ENCODE measurements at regions not wholly inside any gene's neighbourhood (a gene's known extent, or its start where the extent isn't known, plus 50 kb on each side); places are given as distances from the start of the nearest gene placed in this dataset.
A peak's percentile ranks its signal among the peaks of the same experiment; 100 is the strongest.
"Not testable (repeated sequence)": the region's sequence is repeated elsewhere in the genome, so short reads cannot be mapped to it uniquely, and the experiment has no call there.

DNA sequence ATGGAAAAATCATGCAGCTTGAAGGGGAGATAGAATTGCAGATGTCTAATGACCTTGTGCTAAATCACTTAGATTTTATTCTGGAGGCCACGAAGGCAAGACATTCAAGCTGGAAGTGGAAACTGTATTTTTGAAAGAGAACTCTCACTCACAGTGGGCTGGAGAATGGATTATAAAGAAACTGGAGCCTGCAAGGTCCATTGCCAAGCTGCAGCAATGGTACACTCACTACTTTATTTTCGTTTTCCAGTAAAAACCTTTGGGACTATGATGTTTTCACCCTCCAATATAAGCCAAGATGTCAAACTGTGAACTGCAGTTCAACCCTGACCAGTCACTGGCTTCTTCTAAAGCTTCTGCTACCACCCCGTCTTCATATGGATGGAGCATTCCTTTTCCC is 62.0 kb downstream of the SKIDA1 start:
- DNase-seq (ENCODE audit: low read depth): no peak

DNA sequence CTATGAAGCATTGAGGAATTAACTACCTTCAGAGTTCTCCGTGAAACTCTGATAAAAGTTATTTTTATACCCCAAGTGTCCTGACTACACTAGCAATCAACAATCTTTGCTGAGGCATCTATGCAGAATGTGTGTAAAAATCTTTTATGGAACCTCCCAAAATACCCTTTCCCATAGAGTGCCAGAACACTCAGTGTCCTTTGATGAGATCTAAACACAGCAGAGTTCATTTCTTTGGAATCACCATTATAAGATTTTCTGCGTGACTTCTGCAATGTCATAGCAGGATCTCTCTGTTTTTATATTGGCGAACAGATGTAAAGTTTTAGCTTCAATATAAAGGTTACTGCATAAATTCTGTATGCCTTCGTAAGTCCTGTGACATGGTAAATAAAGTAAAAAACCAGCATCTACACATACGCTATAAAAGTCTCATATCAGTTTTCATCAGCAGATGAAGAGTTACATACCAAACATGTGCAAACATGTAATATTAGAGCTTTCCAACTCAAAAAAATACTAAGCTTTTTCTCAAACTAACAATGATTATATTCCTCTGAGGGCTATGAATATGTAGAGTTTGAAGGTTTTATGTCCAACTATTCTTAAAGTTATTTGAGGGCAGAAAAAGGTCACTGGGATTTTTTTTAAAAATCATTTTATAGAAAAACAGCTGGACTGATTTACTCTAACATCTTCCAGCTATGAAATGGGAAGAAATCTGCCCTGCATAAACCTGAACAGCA is 67.2 kb downstream of the SKIDA1 start:
- no peak for DNase-seq (ENCODE audit: low read depth)

DNA sequence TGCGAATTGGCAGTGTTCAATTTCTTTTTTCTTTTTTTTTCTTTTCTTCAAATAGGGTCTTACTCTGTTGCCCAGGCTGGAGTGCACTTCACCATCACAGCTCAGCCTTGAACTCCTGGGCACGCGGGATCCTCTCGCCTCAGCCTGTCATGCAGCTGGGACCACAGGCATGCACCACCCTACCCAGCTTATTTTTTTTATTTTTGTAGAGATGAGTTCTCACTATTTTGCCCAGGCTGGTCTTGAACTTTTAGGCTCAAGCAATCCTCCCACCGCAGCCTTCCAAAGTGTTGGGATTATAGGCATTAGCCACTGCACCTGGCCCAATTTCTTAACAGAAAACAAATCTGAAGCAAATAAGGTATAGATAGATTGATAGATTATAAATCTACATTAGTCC is 69.3 kb downstream of the SKIDA1 start:
- DNase-seq (ENCODE audit: low read depth): no peak

DNA sequence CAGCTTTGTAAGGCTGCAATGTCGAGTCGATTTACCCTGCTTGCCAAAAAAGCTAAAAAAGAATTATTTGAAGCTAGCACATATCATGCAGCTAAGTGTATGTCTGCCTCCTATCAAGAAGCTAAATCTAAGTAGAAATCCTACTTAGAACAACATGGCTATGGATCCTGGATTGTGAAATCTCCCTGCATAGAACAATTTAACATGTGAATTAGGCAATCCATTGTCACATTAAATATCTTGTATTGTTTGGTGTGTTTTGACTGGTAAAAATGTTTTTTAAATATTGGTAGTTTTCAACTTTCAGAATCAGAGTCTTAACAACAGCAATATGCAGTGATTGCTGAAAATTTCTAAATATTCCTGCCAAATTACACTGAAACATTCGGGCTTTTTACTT is 73.3 kb downstream of the SKIDA1 start:
- no peak for DNase-seq (ENCODE audit: low read depth)

DNA sequence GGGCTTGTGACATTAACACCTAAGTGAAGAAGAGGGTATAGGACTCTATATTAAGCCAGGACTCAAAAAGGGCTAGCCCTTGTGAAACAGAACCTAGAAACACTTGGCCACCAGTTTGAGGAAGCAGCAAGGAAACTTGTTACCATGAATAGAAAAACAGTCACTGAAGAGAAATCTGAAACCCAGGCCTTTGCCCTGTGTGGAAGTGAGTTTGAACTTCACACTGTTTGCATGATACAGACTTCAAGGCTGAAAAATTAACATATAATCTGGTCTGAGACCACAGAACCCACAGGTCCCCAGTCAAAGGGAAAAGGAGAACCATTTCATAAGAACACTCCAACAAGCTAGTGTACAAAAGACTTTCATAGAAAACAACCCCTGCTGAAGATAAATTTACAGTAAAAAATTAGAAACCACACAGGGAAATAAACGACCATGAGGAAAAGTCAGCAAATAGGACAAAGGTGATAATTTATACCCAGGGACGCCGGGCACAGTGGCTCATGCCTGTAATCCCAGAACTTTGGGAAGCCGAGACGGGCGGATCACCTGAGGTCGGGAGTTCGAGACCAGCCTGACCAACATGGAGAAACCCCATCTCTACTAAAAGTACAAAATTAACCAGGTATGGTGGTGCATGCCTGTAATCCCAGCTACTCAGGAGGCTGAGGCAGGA is 76.1 kb downstream of the SKIDA1 start:
- DNase-seq (ENCODE audit: low read depth): no peak

DNA sequence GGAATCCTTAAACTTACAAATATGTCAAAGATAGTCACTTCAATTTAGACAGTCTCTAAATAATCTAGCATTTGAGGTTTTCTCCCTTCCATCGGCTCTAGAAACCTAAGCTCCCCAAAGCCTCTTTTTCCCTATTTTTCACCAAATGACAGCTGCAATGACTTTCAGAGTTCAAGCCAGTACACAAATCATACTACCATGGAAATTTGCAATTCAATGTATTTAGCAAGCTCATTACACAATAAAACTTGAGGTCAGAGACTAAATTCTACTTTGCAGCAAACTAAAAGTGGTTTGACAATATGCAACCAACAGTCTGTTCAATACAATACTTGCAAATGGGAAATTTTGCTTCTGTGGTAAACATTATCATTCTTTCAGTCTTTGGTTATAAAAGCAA is 80.3 kb downstream of the SKIDA1 start:
- DNase-seq (ENCODE audit: low read depth): no peak

DNA sequence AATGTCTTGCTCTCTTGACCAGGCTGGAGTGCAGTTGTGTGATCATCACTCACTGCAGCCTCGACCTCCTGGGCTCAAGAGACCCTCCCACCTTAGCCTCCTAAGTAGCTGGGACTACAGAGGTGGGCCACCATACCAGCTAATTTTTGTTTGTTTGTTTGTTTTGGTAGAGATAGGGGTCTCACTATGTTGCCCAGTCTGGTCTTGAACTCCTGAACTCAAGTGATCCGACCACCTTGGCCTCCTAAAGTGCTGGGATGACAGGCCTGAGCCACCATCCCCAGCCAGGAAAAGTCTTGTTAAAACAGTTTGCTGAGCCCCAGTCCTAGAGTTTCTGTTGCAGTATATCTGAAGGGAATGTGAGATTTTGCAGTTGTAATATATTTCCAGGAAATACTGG is 83.9 kb downstream of the SKIDA1 start:
- no peak for DNase-seq (ENCODE audit: low read depth)

DNA sequence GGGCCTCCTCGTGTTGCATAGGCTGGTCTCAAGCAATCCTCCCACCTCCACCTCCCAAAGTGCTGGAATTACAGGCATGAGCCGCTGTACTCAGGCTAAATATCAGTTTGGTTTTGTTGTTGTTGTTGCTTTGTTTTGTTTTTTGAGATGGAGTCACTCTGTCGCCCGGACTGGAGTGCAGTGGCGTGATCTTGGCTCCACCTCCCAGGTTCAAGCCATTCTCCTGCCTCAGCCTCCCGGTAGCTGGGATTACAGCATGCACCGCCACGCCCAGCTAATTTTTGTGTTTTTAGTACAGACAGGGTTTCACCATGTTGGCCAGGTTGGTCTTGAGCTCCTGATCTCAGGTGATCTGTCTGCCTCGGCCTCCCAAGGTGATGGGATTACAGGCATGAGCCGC is 86.6 kb downstream of the SKIDA1 start:
- not testable (repeated sequence) for DNase-seq (ENCODE audit: low read depth)

DNA sequence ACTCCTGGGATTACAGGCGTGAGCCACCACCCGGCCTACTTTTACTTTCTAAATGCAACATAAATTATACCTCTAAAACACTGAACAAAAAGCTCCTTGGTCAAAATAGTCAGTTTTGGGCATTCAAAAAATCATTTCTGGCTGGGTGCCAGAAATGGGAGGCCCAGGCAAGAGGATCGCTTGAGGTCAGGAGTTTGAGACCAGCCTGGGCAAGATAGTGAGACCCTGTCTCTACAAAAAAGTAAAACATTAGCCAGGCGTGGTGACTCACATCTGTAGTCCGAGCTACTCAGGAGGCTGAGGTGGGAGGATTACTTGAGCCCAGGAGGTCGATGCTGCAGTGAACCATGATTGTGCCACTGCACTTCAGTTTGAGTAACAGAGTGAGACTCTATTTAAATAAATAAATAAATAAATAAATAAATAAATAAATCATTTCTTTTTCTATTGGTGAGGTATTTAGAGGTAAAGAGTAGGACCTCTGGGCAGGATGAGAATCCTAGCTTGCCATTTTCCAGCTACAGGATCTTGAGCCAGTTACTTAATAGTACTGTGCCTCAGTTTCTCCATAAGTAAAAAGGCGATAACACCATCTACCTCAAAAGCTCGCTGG is 87.6 kb downstream of the SKIDA1 start:
- no peak for DNase-seq (ENCODE audit: low read depth)

DNA sequence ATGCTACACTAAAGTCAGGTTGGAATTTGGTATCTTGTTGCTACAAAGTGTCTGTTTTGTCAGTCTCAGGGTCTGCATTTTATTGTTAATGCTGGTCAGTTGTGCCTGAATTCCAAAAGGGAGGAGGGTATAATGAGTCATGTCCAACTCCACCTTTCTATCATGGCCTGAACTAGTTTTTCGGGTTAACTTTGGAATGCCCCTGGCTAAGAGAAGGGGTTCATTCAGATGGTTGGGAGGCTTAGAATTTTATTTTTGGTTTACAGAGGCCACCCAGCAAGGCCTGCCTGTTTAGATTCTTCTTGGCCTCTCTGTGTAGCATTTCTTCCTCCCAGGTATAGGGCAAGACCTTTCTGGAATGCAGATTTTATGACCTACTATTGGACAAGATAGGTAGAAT is 93.2 kb downstream of the SKIDA1 start:
- no peak for DNase-seq (ENCODE audit: low read depth)

DNA sequence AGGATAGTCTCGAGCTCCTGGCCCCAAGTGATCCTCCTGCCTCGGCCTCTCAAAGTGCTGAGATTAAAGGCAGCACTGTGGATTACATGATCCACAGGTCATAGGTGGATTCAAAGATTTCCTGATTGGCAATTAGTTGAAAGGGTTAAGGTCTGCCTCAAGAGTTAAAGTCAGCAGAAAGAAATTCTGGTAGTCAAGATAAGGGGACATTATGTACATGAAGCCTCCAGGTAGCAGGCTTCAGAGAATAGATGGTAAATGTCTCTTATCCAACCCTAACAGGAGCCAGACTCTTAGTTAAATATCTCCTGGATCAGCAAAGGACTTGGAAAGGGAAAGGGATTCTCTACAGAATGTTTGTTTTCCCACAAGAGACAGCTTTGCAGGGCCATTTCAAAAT is 93.7 kb downstream of the SKIDA1 start:
- DNase-seq (ENCODE audit: low read depth): no peak

DNA sequence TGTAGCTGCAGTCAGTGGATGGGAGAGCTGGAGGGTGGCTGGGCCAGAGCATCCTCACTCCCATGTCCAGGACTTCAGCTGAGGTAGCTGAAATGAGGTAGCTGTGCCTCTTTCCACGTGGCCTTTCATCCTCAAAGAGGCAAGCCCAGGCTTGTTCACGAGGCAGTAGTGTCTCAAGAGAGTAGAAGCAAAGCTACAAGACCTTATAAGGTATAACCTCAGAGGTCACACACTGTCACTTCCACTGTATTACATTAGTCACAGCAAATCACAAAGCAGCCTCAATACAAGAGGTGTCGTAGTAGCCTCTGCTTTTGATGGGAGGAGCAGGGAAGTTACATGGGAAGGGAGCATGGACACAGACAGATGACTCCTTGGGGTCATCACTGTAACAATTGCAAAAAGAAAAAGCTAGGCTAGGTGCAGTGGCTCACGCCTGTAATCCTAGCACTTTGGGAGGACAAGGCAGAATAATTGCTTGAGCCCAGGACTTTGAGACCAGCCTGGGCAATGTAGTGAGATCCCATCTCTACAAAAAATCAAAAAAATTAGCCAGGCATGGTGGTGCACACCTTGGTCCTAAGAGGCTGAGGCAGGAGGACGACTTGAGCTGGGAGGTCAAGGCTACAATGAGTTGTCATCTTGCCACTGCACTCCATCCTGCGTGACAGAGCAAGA is 97.5 kb downstream of the SKIDA1 start:
- DNase-seq (ENCODE audit: low read depth): peak; percentile 3

DNA sequence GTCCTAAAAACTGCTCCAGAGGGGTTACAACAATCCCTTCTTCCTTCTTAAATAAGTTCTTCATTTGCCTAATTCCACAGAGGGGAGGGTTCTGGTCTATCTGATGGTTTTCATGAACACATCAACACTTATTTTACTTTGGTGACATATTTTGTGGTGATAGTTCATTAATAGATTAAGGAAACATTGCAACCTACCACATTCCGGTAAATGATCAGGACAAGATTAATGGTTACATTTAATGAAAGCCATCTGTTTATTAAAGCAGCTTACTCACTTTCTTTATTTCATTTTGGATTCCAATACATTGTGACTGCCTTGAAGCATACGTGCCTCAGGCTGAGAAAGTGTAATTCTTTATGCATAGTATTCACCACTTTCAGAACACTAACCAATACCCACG is 101.0 kb downstream of the SKIDA1 start:
- DNase-seq (ENCODE audit: low read depth): peak; percentile 3

DNA sequence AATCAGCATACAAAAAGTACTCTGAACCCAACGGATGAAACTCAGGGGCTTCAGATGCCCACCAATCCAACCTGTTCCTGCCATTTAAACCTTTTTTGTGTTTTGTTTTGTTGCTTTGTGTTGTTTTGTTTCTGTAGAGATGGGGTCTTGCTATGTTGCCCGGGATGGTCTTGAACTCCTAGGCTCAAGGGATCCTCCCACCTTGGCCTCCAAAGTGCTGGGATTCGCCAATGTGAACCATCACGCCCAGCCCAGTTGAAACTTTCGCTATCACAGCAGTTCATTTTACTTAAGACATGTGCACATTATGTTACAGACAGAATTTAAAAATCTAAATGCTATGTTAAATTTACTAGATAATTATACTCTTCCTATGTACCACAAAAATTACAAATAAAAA is 101.6 kb downstream of the SKIDA1 start:
- no peak for DNase-seq (ENCODE audit: low read depth)

DNA sequence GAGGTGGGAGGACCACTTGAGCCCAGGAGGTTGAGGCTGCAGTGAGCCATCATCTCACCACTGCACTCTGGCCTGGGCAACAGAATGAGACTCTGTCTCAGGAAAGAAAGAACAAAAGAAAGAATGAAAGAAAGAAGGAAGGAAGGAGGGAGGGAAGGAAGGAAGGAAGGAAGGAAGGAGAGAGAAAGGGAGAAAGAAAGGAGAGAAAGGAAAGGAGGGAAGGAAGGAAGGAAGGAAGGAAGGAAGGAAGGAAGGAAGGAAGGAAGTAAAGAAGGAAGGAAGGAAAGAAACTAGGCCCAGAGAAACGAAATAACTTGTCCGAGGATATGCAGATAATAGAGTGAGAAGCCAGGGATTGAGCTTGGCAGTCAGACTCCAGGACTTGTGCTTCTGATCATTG is 102.1 kb downstream of the SKIDA1 start:
- DNase-seq (ENCODE audit: low read depth): no peak

DNA sequence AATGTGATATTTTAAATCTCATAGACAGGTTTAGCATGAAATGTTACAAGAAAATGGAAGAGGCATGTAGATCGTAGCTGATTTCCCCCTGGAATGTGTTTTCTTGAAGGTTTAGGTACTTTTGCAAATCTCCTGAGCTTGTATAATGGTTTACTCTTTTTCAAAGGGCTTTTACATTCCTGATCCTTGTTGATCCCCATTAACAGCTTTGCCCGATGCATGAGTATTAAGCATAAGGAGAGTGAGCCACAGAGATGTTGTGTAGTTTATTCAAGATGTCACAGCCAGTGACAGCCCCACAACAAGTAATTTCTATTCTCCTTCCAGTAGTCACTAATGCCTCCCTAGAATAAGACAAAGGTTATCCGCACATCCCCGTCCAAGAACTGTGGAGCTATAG is 103.7 kb downstream of the SKIDA1 start:
- DNase-seq (ENCODE audit: low read depth): no peak

DNA sequence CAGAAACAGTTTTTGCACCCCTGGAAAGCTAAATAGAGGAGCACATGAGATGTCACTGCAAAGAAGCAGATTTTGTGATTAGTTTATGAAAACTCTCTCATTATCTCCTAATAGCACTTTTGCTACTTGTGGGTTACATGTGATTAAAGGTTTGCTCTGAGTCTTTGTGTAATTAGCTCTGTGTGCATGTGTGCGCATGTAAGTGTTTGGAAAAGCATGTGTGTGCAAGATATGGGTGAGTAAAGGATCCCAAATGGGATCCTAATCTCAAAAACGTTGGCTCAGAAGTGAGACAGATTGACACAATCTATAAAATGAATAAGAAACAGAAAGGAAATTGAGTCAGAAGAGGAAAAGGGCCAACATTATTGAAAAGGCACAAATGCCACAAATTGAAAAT is 104.5 kb downstream of the SKIDA1 start:
- DNase-seq (ENCODE audit: low read depth): no peak

DNA sequence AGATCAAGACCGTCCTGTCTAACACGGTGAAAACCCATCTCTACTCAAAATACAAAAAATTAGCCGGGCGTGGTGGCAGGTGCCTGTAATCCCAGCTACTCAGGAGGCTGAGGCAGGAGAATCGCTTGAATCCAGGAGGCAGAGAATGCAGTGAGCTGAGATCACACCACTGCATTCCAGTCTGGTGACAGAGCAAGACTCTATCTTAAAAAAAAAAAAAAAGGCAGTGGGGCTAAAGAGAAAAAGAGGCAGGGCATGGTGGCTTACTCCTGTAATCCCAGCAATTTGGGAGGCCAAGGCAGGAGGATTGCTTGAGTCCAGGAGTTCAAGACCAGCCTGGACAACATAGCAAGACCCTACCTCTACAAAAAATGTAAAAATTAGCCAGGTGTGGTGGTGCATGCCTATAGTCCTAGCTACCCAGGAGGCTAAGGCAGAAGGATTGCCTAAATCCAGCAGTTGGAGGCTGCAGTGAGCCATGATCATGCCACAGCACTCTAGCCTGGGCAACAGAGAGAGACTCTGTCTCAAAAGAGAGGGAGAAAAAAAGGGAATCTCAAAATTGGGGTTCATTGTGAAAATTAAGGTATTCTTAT is 106.4 kb downstream of the SKIDA1 start:
- peak; percentile 56 for DNase-seq (ENCODE audit: low read depth)

DNA sequence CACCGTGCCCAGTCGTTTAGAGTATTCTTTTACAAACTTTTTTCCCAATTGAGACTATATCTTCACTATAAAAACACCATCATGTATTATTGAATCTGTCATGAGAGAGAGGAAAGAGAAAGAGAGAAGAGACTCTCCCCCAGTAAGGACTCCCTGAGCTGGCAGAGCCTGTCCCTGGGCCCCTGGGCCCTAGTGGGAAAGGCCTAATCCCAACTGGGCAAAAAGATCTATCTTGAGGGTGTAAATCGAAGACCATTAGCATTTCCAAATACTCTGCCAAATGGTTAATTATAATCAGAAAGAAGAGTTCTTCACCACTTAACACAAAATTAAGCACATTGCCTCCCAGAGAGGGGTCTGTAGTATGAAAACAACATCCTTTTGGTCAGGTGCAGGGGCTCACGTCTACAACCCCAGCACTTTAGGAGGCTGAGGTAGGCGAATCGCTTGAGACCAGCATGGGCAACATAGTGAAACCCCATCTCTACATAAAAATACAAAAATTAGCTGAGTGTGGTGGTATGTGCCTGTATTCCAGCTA is 108.2 kb downstream of the SKIDA1 start:
- DNase-seq (ENCODE audit: low read depth): no peak

DNA sequence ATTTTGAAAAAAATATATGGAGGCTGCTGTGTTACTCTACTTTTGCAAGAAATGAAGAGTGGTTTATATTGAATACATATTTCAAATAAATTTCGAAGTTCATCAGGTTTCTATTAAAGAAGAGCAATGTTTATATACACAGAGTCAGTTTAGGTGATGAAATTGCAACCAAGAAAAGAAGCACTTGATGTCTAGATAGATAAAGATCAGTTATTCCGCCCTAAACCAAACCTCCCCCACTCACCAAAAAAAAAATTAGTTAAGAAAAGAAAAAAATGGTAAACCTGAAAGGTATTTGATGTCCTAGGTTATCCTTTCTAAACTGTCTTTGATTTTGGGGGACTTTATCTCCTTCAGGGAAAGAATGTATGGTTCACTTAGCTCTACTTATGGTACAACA is 111.8 kb downstream of the SKIDA1 start:
- no peak for DNase-seq (ENCODE audit: low read depth)

DNA sequence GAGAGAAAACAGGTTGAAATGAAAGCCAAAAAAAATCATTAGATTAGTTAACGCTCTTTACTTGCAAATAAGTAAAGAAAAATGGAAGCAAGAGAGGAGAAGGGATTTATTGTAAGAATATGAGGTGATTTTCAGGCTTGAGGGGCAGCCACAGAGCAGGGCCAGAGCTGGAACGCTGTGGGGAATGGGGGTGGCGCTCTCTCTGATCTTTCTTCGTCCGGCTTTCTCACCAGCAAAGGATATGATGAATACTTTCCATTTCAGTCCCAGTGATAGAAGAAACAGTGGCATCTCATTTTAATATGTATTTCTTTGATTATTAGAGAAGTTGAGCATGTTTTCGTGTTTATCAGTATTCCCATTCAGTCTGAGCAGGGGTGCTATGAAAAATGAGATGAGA is 112.2 kb downstream of the SKIDA1 start:
- no peak for DNase-seq (ENCODE audit: low read depth)

DNA sequence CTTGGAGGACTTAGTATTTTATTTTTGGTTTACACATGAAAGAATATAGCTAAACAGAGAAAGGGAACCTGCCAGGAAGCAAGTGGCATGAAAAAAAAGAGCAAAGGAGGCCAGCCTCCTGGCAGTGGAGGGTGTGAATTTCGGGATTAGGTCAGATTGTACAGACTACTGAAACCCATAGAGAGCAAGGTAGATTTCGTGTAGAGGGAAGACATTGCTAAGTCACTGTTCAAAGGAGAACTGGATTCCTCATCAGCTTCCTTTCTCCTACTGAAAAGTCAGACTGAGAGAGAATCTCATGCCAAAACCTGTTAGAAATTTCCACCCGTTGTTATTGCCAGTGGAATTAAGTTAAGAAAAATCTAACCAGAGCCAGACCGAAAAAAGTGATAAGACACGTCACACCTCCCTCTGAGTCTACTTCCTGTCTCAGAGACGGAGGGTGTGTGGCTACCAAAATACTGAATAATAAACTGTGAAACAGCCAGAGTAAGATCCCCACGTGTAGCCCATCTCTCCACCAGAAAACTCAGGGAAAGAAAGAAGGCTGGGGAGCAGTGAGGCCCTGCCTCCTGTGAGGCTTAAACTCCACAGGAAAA is 118.8 kb downstream of the SKIDA1 start:
- DNase-seq (ENCODE audit: low read depth): peak; percentile 51

All from M059J (cell line).